ENCODE measurements at regions not wholly inside any gene's neighbourhood (a gene's known extent, or its start where the extent isn't known, plus 50 kb on each side); places are given as distances from the start of the nearest gene placed in this dataset.
"Not testable (repeated sequence)": the region's sequence is repeated elsewhere in the genome, so short reads cannot be mapped to it uniquely, and the experiment has no call there.

DNA sequence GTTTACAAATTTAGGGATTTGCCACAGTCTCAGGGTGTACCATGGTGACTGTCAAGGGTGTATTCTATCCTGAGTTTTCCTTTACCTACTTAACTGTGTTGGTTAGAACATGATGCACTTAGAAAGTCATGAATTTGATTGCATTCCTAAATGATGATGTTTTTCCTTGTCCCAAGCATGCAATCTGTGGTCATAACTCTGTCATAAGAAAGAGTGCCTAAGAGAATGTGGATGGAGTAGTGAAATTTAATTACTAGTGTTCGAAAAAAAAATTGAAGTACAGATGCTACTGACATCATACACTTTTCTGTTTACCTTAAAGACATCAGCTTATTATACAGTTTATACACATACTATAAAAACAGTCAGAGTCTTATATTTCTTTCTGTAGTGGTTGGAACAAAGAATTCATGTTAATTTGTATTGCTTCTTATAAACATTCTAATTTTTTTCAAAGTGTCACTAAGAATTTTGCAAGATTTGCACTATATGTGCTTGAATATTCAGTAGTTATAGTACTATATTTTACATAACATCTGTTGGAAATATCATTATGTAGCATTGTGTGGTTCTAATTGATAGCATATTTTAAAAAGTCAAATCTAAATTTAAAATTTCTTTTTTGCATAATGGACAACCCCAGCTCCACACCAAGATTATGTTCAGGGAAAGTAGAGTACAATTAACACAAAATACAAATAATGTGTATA, 231.3 kb upstream of the KCNMB2 start:
- DNase-seq (ENCODE audit: low read depth in 2 of 2, low spot score in 1 of 2) = no peak

DNA sequence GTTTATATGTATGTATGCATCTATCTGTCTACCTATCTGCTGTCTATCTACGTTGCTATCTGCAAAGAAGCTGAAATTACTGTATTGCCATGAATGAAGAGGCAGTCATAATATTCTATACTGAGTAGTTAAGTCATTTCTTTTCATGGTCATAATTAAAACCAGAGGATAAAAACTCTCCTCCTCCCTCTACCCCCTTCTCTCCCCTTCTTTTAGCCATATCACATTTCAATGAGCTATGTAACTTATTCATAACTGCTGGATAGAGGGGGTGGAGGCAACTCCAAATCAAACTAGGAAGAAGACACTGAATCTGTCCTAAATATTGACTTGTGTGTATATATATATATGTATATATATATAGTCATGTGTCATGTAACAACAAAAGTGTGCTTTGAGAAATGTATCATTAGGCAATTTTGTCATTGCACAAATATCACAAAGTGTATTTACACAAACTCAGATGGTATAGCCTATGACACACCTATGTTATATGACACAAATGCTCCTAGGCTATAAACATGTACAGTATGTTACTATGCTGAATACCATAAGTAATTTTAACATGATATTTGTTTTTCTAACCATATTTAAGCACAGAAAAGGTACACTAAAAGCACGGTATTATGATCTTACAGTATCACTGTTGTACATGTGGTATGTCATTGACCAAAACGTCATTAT, 229.7 kb upstream of the KCNMB2 start:
- no peak for DNase-seq (ENCODE audit: low read depth in 2 of 2, low spot score in 1 of 2)

DNA sequence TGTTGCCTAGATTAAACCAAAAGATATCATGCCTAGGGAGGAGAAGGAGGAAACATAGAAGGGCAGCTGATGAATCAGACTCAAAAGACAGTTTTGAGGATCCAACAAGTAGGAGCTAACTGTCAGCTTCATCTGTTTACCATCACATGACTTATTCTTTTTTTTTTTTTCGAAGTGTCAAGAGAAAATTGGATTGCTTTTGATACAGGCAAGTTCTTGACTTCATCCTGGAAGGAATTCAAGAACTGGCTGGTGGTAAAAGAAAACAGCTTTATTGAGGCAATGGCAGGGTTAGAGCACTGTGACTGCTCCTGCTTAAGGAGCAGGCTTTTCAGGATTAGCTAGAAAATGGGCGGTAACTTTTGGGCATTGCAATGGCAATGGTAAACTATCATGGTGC, 227.5 kb upstream of the KCNMB2 start:
- no peak for DNase-seq (ENCODE audit: low read depth in 2 of 2, low spot score in 1 of 2)

DNA sequence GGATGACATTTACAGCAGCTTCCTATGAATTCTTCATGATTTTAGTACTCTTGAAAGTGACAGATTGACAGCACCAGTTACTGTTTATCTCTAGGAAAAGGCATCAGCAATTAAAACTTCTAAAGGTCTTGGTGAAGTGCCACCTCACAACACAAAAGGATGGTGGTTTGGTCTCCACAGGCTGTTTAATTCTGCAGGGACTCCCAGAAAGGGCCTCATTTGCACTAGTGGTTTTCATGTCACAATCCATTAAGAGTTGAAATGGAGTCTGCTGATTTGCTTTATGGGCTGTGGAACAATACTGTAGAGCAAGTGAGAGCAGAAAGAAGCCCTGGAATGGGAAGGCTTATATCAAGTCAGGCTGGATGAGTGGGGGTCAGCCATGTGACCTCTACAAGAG, 225.3 kb upstream of the KCNMB2 start:
- no peak for DNase-seq (ENCODE audit: low read depth in 2 of 2, low spot score in 1 of 2)

DNA sequence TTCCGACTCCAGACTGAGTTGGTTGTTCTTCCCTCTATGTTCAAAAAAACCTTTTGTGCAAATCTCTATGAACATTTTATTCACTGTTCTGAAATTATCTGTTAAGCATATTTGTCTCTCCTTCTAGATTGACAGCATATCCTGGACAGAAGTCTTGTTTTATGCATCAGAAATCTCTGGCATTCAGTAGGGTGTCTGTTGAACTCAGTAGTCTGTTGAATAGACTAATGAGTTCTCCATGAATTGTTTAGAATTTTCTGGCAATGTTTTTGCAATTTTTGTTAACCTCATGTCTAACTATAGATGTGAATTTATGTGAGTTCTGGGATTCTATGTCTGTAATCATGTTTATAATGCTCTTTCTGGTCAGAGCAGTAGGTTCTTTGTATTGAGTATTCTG, 222.5 kb upstream of the KCNMB2 start:
- DNase-seq (ENCODE audit: low read depth in 2 of 2, low spot score in 1 of 2) = no peak

DNA sequence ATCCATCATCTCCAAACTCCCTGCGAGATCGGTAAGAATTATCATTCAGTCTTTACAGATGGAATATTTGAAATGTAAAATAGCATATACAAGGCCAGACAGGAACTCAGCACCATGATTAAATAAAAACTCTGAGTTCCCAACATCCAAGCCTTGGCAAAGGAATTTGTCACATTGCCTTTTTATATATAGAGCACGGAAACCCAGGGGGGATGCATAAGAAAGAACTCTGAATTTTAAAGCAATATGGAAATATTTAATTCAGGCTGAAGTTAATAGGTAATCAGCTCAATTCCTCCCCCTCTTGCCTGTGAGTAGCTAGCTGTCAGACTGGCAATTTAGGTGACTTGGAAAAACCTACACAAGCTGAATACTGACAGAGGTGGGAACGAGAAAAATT, 217.9 kb upstream of the KCNMB2 start:
- DNase-seq (ENCODE audit: low read depth in 2 of 2, low spot score in 1 of 2) = no peak

DNA sequence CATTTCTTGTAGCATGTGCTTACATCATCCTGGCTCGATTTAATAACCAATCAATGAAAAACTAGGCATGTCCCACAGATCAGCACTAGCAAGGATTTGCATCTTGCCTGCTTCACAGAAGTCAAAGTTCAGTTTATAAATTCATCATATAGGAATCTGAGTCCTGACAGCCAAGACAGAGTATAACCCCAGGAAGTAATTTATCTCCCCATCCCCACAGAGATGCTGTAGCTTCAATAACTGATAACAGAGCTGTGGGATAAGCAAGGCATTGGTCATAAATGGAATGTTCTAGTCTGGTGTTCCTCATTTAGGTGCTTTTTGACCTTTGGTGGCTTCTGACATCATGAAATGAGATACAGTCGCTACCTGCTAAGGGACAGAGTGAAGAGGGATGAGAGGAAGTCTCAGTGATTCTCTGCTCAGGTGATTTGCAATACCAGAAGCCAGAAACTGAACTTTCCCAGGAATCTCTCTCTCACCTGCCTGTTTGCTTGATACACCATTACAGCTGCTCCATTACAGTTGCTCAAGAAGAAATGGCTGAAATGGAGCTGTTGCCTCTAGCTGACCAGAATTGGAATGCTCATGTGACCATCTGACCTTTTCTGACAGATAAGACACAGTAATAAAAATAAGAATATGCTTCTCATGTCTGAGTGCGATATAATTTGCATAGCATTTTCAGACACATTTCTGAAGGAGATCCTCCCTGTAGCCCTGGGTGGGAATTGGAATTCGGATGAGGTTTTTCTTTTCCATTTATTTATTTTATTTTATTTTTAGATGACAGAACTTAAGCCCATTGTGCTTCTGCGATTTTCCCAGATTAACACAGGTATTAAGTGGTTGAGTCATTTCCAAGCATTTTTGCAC, 217.1 kb upstream of the KCNMB2 start:
- DNase-seq (ENCODE audit: low read depth in 2 of 2, low spot score in 1 of 2) = no peak

DNA sequence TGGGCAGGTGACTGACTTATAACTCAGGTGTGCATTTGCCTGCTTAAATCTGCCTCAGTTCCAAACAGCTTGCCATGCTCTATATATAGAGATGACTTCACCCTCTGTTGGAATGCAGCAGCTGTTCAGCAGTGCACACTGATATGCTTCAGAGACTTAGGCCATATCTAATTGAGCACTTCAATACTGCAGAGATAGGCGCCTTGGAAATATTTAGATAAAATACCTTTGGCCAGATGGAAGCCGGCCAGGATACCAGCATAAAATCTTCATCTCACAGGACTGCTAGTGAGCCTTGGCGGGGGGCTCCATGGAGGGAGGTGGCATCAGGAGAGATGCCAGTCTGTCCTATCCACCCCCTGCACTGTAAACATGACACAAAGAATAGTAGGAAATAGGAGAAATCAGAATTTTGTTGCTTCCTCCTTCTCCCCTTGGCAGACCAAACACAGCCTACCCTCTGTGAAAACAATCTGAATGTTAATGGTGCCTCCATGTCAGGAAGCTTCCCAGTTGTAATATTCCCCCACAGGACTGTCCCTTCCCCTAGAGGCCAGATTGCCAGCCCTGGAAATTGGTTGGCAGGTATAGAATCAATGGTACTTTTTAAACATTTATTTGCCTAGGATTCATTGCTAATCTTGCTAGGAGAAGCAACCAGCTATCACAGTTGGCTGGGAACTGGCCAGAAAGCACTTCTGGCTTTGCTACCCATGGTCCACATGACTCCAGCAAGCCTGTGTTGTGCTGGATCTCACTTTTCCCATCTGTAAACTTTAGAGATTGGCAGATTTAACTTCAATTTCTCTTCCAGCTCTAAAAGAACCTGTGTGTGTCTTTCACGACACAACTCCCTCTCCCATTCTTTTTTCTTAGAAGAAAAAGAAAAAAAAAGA, 215.5 kb upstream of the KCNMB2 start:
- DNase-seq (ENCODE audit: low read depth in 2 of 2, low spot score in 1 of 2) = no peak

DNA sequence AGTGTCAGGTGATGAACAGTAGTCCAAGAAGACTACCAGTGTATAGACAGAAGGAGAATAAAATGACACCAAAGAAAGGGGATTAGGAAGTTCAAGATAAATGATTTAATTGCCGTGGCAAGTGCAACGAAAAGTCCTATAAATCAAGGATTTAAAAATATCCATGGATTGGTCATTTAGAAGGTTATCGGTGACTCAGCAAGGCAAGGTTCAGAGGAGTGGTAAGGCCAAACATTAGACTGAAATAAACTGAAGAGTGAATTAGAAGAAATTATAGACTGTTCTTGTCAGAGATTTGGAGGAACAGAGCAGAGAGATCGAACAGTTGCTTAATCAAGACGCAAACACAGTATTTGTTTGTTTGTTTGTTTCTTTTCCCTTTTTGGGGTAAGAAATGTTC, 211.9 kb upstream of the KCNMB2 start:
- DNase-seq (ENCODE audit: low read depth in 2 of 2, low spot score in 1 of 2) = no peak

DNA sequence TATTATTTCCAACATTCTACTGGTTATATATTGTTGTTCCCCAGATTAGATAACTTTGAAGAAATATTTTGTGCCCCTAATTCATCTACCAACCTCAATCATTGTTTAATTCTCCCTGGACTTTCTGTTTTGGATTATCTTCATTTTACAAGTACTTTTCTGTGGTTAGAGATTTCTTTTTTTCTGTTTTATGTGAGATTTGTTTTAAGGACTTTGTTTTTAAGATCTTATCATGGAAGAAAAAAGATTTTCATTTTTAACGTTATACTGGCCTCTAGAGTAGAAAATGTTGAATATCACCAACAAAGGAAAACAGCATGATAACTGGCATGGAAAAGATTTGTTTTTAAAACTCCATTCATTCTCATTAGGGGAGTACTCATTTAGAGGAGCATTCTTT, 210.9 kb upstream of the KCNMB2 start:
- no peak for DNase-seq (ENCODE audit: low read depth in 2 of 2, low spot score in 1 of 2)

DNA sequence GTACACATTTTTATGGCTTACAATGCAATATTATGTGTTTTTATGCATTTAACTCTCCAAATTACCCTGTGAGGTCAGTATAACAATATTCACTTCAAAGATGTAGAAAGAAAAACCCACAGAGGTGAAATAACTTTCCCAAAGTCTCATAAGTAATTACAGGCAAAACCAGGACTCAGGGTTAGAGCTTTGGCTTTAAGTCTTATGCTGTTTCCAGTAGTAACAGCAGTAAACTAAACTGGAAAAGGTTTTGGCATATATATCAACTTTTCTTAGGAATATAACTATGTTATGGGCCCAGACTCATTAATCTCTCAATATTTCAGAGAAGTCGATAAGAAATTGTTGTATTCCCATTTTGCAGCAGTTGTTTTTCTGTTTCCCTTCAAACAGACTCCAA, 206.3 kb upstream of the KCNMB2 start:
- no peak for DNase-seq (ENCODE audit: low read depth in 2 of 2, low spot score in 1 of 2)

DNA sequence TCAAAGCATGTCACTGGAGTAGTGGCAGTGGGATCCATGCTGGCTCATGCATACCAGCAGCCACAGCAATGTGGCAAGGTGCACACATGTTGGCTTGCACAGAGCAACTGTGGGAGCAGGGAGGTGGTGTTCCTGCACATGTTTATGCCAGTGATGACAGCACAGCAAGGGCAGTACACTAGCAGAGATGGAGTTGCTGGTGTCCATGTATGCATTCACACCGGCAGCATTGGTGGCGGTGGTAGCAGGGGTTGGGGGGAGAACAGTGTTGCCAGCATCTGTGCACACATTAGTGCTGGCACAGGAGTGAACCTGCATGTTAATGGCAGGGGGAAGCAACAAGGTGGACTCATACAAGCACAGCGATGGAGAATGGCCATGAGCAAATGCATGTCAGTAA, 202.0 kb upstream of the KCNMB2 start:
- DNase-seq (ENCODE audit: low read depth in 2 of 2, low spot score in 1 of 2) = no peak

DNA sequence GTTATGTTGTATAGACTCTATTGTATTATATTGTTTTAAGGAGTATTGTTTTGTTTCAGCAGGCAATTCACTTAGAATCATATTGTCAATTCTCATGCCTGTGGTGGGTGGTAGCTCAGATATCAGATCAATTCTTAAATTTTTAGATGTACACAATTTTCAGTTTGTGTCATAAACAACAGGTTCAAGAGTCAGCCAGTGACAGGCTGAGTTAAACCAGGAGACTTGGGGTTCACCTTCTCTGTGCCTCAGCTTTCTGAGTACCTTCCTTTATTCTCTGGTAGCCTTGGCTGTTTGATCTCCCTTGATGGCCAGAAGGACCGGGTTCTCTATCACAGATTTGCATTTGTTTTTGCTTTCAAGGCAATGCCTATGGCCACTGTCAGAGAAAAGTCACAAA, 199.9 kb upstream of the KCNMB2 start:
- no peak for DNase-seq (ENCODE audit: low read depth in 2 of 2, low spot score in 1 of 2)

DNA sequence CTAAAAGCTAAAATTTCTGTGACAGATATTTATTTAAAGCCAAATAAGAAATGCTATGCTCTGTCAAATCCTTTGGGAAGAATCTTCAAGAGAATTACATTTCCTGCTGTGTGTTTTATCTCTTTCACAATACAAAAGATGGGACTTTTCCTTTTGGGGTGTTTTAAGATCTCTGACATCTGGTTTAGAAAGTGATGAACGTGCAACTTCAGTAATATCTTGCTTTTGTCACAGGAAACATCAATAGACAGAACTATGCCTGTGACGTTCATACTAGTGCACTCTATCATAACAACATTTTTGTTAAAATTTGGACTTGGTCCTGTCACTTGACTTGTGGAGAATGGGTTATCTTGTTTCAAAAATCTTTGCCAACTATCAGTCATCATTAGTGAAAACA, 195.7 kb upstream of the KCNMB2 start:
- DNase-seq (ENCODE audit: low read depth in 2 of 2, low spot score in 1 of 2) = no peak

DNA sequence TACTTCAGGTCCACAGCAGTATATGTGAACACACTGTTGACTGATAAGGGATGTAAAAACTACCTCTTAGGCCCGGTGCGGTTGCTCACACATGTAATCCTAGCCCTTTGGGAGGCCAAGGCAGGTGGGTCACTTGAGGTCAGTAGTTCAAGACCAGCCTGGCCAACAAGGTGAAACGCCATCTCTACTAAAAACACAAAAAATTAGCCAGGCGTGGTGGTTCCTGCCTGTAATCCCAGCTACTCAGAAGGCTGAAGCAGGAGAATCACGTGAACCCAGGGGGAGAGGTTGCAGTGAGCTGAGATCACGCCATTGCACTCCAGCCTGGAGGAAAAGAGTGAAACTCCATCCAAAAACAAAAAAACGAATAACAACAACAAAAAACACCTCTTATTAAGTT, 194.6 kb upstream of the KCNMB2 start:
- no peak for DNase-seq (ENCODE audit: low read depth in 2 of 2, low spot score in 1 of 2)

DNA sequence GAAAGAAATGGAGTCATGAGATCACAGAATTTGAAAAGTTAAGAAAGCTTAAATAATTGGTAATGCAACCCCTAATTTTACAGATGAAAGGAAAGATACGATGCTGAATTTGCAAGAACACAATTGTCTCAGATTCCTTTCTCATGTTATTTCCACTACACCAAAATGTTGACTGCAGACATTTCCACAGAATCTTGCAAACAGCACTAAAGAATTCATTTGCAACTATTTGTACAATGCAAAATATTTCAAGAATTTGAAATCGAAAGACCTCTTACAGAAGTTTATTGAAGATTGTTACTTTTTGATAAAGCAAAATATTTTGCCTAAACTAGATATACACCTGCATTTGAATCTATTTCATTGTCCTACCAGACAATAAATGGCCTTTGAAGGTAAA, 194.1 kb upstream of the KCNMB2 start:
- no peak for DNase-seq (ENCODE audit: low read depth in 2 of 2, low spot score in 1 of 2)

DNA sequence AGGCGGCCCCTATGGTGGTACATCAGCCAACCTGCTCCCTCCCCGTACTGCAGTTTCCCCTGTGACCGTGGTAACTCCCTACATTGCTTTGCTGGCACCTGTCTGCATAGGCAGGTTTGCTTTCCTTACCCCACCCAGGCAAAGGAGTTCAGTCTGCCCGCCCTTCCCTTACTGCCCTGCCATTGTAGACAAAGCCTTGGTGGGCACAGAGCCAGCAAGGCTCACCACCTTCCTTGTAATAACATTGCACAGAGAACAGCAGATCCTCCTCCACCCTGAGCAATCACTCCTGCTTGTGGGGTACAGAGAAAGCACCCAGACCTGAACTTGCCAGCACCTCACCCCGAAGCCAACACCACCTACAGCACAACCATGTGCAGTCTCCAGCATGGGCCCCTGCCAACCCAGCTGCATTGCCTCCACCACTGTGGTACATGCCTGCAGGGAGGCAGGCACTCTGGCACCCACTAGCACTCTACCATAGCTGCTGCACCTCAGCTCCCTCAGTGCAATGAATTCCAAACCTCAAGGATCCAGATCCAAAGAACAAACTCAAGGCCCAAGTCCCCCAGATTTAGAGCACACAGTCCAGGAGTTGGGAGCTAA, 192.7 kb upstream of the KCNMB2 start:
- no peak for DNase-seq (ENCODE audit: low read depth in 2 of 2, low spot score in 1 of 2)

DNA sequence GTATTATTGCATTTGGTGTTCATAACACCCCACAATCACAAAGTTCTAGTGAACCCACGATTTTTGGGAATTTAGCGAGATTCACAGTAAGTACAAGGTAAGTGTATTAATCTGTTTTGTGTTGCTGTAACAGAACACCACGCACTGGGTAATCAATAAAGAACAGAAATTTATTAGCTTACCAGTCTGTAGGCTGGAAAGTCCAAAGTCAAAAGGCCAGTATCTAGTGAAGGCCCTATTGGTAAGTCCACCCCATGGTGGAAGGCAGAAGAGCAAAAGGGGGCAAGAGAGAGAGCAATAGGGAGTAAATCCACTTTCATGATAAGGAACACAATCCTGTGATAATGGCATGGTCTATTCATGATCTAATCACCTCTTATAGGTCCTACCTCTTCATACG, 190.3 kb upstream of the KCNMB2 start:
- DNase-seq (ENCODE audit: low read depth in 2 of 2, low spot score in 1 of 2) = no peak

DNA sequence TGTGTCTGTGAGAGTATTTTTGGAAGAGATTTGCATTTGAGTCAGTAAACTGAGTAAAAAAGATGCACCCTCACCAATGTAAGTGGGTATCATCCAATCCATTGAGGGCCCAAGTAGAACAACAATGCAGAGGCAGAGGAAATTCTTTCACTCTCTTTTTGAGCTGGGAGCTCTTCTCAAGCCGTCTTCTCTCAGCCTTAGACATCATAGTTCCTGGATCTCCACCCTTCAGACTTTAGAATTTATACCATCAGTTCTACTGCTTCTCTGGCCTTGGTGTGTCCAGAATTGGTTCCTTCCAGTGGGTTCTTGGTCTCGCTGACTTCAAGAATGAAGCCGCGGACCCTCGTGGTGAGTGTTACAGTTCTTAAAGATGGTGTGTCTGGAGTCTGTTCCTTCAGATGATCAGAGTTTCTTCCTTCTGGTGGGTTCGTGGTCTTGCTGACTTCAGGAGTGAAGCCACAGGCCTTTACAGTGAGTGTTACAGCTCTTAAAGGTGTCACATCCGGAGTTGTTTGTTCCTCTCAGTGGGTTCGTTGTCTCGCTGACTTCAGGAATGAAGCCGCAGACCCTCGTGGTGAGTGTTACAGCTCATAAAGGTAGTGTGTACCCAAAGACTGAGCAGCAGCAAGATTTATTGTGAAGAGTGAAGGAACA, 187.5 kb upstream of the KCNMB2 start:
- DNase-seq (ENCODE audit: low read depth in 2 of 2, low spot score in 1 of 2) = not testable (repeated sequence)

DNA sequence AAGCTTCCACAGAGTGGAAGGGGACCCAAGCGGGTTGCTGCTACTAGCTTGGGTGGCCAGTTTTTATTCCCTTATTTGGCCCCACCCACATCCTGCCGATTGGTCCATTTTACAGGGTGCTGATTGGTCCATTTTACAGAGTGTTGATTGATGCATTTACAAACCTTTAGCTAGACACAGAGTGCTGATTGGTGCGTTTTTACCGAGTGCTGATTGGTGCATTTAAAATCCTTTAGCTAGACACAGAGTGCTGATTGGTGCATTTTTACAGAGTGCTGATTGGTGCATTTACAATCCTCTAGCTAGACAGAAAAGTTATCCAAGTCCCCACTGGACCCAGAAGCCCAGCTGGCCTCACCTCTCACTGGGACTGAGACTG, 187.0 kb upstream of the KCNMB2 start:
- not testable (repeated sequence) for DNase-seq (ENCODE audit: low read depth in 2 of 2, low spot score in 1 of 2)
